GM23338 (cell line): ENCODE measurements at regions not wholly inside any gene's neighbourhood (a gene's known extent, or its start where the extent isn't known, plus 50 kb on each side); places are given as distances from the start of the nearest gene placed in this dataset.

Experiments
- CREB1 ChIP-seq: fragments of 250-450 bp; sonication (Bioruptor Pico); IDR thresholded peaks from 2 replicates; pipeline ENCODE4 v1.5.0; 2020; ENCODE audit warnings: low read depth, mild to moderate bottlenecking, moderate library complexity
- EZH2 ChIP-seq: fragments of 200-600 bp; sonication (generic); IDR thresholded peaks from one replicate; pipeline ENCODE4 v1.8.0; 2017; ENCODE audit warnings: antibody characterized with exemption, mild to moderate bottlenecking, low read depth; ENCODE audit not compliant: unreplicated experiment
- EZH2phosphoT487 ChIP-seq: fragments of 200-600 bp; sonication (generic); IDR thresholded peaks from one replicate; pipeline ENCODE4 v1.8.1; 2018; ENCODE audit warnings: antibody characterized with exemption; ENCODE audit not compliant: unreplicated experiment
- JUNB ChIP-seq: IDR thresholded peaks from one replicate; pipeline ENCODE4 v1.6.1; 2016; ENCODE audit warnings: antibody characterized with exemption; ENCODE audit not compliant: unreplicated experiment
- NANOG ChIP-seq: IDR thresholded peaks from 2 replicates; pipeline ENCODE4 v1.6.1; 2016; ENCODE audit warnings: antibody characterized with exemption, borderline replicate concordance
- POLR2AphosphoS5 ChIP-seq: IDR thresholded peaks from 2 replicates; pipeline ENCODE4 v1.6.1; 2016; ENCODE audit warnings: antibody characterized with exemption, low read depth
- STAT1 ChIP-seq: IDR thresholded peaks from one replicate; pipeline ENCODE4 v1.6.1; 2016; ENCODE audit warnings: antibody characterized with exemption; ENCODE audit not compliant: unreplicated experiment
- ZNF331 ChIP-seq: fragments of 250-450 bp; sonication (Bioruptor Pico); IDR thresholded peaks from 2 replicates; pipeline ENCODE4 v1.5.0; 2020; ENCODE audit warnings: low read depth, mild to moderate bottlenecking, moderate library complexity
- TF ChIP-seq, protein P1 (sequence below), 2 experiments: fragments of 200-600 bp in 1 of 2; sonication (generic) in 1 of 2; conservative IDR thresholded peaks; 2 replicates each; pipeline versions ENCODE4 v1.5.1 to v1.6.1; 2016 to 2017; ENCODE audit warnings: antibody characterized with exemption in 2 of 2, low read depth in 2 of 2, mild to moderate bottlenecking in 2 of 2, moderate library complexity in 1 of 2
- TF ChIP-seq, protein P2 (sequence below): fragments of 250-450 bp; sonication (Bioruptor Pico); IDR thresholded peaks from 2 replicates; pipeline ENCODE4 v1.5.0; 2020; ENCODE audit warnings: mild to moderate bottlenecking, moderate library complexity
- TF ChIP-seq, protein P3 (sequence below): IDR thresholded peaks from one replicate; pipeline ENCODE4 v1.6.1; 2018; ENCODE audit warnings: antibody characterized with exemption; ENCODE audit not compliant: unreplicated experiment
- TF ChIP-seq, protein P4 (sequence below): IDR thresholded peaks from 2 replicates; pipeline ENCODE4 v1.6.1; 2016; ENCODE audit warnings: antibody characterized with exemption

DNA sequence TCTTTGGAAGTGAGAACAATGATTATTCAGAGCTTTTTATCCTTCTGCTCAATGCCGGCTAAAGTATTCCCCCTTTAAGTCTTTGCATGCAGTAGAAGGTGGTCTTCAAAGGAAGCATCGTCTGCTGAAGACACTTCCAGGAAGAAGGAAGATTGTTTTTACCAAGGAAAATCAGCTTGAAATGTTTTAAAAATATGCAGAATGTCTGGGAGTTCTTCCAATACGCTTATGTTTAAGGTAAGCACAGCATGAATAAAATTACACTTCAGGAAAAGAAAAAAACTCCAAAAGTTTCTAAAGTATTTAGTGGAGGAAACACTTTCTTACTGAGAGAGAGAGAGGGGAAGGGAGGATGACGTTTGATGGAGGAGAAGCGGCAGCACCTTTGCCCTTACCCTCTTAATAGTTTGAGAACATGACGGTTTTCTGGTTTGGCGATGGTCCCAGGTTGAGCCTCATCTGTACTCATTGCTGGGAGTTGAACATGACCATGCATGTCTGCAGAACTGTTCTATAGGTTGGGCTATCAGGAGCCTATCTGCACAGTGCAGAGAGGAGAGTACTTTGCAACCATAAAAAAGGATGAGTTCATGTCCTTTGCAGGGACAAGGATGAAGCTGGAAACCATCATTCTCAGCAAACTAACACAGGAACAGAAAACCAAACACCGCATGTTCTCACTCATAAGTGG is 338.1 kb downstream of the ACTR3B start:
- TF ChIP-seq, protein P1, sequence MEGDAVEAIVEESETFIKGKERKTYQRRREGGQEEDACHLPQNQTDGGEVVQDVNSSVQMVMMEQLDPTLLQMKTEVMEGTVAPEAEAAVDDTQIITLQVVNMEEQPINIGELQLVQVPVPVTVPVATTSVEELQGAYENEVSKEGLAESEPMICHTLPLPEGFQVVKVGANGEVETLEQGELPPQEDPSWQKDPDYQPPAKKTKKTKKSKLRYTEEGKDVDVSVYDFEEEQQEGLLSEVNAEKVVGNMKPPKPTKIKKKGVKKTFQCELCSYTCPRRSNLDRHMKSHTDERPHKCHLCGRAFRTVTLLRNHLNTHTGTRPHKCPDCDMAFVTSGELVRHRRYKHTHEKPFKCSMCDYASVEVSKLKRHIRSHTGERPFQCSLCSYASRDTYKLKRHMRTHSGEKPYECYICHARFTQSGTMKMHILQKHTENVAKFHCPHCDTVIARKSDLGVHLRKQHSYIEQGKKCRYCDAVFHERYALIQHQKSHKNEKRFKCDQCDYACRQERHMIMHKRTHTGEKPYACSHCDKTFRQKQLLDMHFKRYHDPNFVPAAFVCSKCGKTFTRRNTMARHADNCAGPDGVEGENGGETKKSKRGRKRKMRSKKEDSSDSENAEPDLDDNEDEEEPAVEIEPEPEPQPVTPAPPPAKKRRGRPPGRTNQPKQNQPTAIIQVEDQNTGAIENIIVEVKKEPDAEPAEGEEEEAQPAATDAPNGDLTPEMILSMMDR (conservative IDR thresholded peaks at IDR 0.05; ENCODE audit: low read depth in 2 of 2) = no peak
- no peak for TF ChIP-seq POLR2AphosphoS5
- TF ChIP-seq EZH2 = no peak
- TF ChIP-seq CREB1 = no peak
- TF ChIP-seq, protein P2, sequence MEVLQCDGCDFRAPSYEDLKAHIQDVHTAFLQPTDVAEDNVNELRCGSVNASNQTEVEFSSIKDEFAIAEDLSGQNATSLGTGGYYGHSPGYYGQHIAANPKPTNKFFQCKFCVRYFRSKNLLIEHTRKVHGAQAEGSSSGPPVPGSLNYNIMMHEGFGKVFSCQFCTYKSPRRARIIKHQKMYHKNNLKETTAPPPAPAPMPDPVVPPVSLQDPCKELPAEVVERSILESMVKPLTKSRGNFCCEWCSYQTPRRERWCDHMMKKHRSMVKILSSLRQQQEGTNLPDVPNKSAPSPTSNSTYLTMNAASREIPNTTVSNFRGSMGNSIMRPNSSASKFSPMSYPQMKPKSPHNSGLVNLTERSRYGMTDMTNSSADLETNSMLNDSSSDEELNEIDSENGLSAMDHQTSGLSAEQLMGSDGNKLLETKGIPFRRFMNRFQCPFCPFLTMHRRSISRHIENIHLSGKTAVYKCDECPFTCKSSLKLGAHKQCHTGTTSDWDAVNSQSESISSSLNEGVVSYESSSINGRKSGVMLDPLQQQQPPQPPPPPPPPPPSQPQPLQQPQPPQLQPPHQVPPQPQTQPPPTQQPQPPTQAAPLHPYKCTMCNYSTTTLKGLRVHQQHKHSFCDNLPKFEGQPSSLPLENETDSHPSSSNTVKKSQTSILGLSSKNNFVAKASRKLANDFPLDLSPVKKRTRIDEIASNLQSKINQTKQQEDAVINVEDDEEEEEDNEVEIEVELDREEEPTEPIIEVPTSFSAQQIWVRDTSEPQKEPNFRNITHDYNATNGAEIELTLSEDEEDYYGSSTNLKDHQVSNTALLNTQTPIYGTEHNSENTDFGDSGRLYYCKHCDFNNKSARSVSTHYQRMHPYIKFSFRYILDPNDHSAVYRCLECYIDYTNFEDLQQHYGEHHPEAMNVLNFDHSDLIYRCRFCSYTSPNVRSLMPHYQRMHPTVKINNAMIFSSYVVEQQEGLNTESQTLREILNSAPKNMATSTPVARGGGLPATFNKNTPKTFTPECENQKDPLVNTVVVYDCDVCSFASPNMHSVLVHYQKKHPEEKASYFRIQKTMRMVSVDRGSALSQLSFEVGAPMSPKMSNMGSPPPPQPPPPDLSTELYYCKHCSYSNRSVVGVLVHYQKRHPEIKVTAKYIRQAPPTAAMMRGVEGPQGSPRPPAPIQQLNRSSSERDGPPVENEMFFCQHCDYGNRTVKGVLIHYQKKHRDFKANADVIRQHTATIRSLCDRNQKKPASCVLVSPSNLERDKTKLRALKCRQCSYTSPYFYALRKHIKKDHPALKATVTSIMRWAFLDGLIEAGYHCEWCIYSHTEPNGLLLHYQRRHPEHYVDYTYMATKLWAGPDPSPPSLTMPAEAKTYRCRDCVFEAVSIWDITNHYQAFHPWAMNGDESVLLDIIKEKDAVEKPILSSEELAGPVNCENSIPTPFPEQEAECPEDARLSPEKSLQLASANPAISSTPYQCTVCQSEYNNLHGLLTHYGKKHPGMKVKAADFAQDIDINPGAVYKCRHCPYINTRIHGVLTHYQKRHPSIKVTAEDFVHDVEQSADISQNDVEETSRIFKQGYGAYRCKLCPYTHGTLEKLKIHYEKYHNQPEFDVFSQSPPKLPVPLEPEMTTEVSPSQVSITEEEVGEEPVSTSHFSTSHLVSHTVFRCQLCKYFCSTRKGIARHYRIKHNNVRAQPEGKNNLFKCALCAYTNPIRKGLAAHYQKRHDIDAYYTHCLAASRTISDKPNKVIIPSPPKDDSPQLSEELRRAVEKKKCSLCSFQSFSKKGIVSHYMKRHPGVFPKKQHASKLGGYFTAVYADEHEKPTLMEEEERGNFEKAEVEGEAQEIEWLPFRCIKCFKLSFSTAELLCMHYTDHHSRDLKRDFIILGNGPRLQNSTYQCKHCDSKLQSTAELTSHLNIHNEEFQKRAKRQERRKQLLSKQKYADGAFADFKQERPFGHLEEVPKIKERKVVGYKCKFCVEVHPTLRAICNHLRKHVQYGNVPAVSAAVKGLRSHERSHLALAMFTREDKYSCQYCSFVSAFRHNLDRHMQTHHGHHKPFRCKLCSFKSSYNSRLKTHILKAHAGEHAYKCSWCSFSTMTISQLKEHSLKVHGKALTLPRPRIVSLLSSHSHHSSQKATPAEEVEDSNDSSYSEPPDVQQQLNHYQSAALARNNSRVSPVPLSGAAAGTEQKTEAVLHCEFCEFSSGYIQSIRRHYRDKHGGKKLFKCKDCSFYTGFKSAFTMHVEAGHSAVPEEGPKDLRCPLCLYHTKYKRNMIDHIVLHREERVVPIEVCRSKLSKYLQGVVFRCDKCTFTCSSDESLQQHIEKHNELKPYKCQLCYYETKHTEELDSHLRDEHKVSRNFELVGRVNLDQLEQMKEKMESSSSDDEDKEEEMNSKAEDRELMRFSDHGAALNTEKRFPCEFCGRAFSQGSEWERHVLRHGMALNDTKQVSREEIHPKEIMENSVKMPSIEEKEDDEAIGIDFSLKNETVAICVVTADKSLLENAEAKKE (CRISPR knock-in tag) = no peak
- TF ChIP-seq, protein P3, sequence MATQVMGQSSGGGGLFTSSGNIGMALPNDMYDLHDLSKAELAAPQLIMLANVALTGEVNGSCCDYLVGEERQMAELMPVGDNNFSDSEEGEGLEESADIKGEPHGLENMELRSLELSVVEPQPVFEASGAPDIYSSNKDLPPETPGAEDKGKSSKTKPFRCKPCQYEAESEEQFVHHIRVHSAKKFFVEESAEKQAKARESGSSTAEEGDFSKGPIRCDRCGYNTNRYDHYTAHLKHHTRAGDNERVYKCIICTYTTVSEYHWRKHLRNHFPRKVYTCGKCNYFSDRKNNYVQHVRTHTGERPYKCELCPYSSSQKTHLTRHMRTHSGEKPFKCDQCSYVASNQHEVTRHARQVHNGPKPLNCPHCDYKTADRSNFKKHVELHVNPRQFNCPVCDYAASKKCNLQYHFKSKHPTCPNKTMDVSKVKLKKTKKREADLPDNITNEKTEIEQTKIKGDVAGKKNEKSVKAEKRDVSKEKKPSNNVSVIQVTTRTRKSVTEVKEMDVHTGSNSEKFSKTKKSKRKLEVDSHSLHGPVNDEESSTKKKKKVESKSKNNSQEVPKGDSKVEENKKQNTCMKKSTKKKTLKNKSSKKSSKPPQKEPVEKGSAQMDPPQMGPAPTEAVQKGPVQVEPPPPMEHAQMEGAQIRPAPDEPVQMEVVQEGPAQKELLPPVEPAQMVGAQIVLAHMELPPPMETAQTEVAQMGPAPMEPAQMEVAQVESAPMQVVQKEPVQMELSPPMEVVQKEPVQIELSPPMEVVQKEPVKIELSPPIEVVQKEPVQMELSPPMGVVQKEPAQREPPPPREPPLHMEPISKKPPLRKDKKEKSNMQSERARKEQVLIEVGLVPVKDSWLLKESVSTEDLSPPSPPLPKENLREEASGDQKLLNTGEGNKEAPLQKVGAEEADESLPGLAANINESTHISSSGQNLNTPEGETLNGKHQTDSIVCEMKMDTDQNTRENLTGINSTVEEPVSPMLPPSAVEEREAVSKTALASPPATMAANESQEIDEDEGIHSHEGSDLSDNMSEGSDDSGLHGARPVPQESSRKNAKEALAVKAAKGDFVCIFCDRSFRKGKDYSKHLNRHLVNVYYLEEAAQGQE = no peak
- TF ChIP-seq NANOG = no peak
- TF ChIP-seq, protein P4, sequence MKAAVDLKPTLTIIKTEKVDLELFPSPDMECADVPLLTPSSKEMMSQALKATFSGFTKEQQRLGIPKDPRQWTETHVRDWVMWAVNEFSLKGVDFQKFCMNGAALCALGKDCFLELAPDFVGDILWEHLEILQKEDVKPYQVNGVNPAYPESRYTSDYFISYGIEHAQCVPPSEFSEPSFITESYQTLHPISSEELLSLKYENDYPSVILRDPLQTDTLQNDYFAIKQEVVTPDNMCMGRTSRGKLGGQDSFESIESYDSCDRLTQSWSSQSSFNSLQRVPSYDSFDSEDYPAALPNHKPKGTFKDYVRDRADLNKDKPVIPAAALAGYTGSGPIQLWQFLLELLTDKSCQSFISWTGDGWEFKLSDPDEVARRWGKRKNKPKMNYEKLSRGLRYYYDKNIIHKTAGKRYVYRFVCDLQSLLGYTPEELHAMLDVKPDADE = no peak
- no peak for TF ChIP-seq EZH2phosphoT487
- no peak for TF ChIP-seq STAT1
- TF ChIP-seq ZNF331 = no peak
- no peak for TF ChIP-seq JUNB
